Testis (tissue), 2 donors: ENCODE measurements at regions not wholly inside any gene's neighbourhood (a gene's known extent, or its start where the extent isn't known, plus 50 kb on each side); places are given as distances from the start of the nearest gene placed in this dataset.
A peak's percentile ranks its signal among the peaks of the same experiment; 100 is the strongest.

ENCODE experiments used
- DNase-seq: peaks from one replicate; pipeline ENCODE4 v3.0.0-alpha.2; 2019
- H3K27ac ChIP-seq, 2 donors: fragments of 200-600 bp; sonication (generic); one replicate each; pipeline ENCODE4 v1.5.1; 2019
- H3K27me3 ChIP-seq: fragments of 200-600 bp; sonication (generic); one replicate; pipeline ENCODE4 v1.5.1; 2019
- H3K36me3 ChIP-seq: fragments of 200-600 bp; sonication (generic); one replicate; pipeline ENCODE4 v1.5.1; 2017; ENCODE audit warnings: low read depth; ENCODE audit errors: missing control alignments
- H3K4me1 ChIP-seq: fragments of 200-600 bp; sonication (generic); one replicate; pipeline ENCODE4 v1.5.1; 2019
- H3K4me3 ChIP-seq, 2 donors: fragments of 200-600 bp; sonication (generic); one replicate each; pipeline ENCODE4 v1.5.1; 2017 to 2019
- H3K9me3 ChIP-seq: fragments of 200-600 bp; sonication (generic); one replicate; pipeline ENCODE4 v1.5.1; 2017
- CTCF ChIP-seq, 3 experiments: fragments of 450-650 bp in 2 of 3; fragments of 200-600 bp in 1 of 3; sonication (generic) in 1 of 3; IDR thresholded peaks; one replicate each; pipeline ENCODE4 v1.5.1; 2016 to 2019; ENCODE audit warnings: antibody characterized with exemption in 3 of 3, mild to moderate bottlenecking in 2 of 3, moderate library complexity in 1 of 3
- POLR2A ChIP-seq: fragments of 450-650 bp; IDR thresholded peaks from one replicate; pipeline ENCODE4 v1.6.1; 2017; ENCODE audit warnings: antibody characterized with exemption, mild to moderate bottlenecking, moderate library complexity
- WGBS, 2 donors: methylation state at CpG; one replicate each; pipeline ENCODE4 v1.1.5; 2018; 5-methylcytosine and 5-hydroxymethylcytosine counted together
- intact Hi-C: fragments of 100-400 bp; cut with DNase I; formaldehyde crosslinking; loops from one replicate; pipeline ENCODE4 v1.15.1; 2023; ENCODE audit warnings: low total_unique reads

GRCh38 chr5:37906416-37906815, 66.6 kb upstream of the GDNF start:
- intact Hi-C loops: no loop called here
- Histone ChIP-seq H3K9me3 (no peaks in the 10 kb centered on the region), H3K27ac (no peak overlapping the region), H3K36me3 (no peaks in the 10 kb centered on the region), H3K4me3 (no peak overlapping the region), H3K27me3 (no peaks in the 10 kb centered on the region), H3K4me1 (no peaks in the 10 kb centered on the region)
- 59 to 72% methylated on average over 2 of the region's 2 CpGs for WGBS, 2 donors
- DNase-seq: no peak
- TF ChIP-seq POLR2A: no peak
- no peak for TF ChIP-seq CTCF (IDR thresholded peaks at IDR 0.05)

- Histone ChIP-seq H3K4me1 (no peaks in the 10 kb centered on the region), H3K27me3 (no peaks in the 10 kb centered on the region), H3K27ac (no peak overlapping the region), H3K36me3 (no peaks in the 10 kb centered on the region), H3K9me3 (no peaks in the 10 kb centered on the region), H3K4me3 (no peak overlapping the region)
- intact Hi-C loops: no loop called here
- no peak for DNase-seq
- TF ChIP-seq POLR2A: no peak
- no peak for TF ChIP-seq CTCF (IDR thresholded peaks at IDR 0.05)
- 75 to 97% methylated on average over 3 of the region's 3 CpGs for WGBS, 2 donors
These were observed 65.4 kb upstream of the GDNF start for GRCh38 chr5:37905230-37905629.

- Histone ChIP-seq H3K4me1 (no peaks in the 10 kb centered on the region), H3K36me3 (no peaks in the 10 kb centered on the region), H3K27me3 (no peaks in the 10 kb centered on the region), H3K9me3 (no peaks in the 10 kb centered on the region), H3K4me3 (no peak overlapping the region), H3K27ac (no peak overlapping the region)
- TF ChIP-seq CTCF (IDR thresholded peaks at IDR 0.05) (no peak), POLR2A (no peak)
- intact Hi-C loops: no loop called here
- WGBS, 2 donors: 83 to 86% methylated on average over 3 of the region's 3 CpGs
- no peak for DNase-seq
These were observed 62.5 kb upstream of the GDNF start for GRCh38 chr5:37902323-37902722.

- no peaks in the 10 kb centered on the region for H3K4me1 ChIP-seq
- H3K36me3 ChIP-seq: no peaks in the 10 kb centered on the region
- DNase-seq: peak; percentile 42
- 27 to 50% methylated on average over 1 of the region's 1 CpG for WGBS, 2 donors
- TF ChIP-seq CTCF (IDR thresholded peaks at IDR 0.05) (no peak), POLR2A (no peak)
- no peaks in the 10 kb centered on the region for H3K9me3 ChIP-seq
- intact Hi-C loops: no loop called here
- H3K27me3 ChIP-seq: no peaks in the 10 kb centered on the region
- H3K27ac ChIP-seq: no peak overlapping the region
- H3K4me3 ChIP-seq: no peak overlapping the region
These were observed 60.9 kb upstream of the GDNF start for GRCh38 chr5:37900692-37901091.

- no peak for DNase-seq
- no peak overlapping the region for H3K4me3 ChIP-seq
- no peak overlapping the region for H3K27ac ChIP-seq
- H3K36me3 ChIP-seq: no peaks in the 10 kb centered on the region
- TF ChIP-seq POLR2A: no peak
- TF ChIP-seq CTCF (IDR thresholded peaks at IDR 0.05): no peak
- no peaks in the 10 kb centered on the region for H3K4me1 ChIP-seq
- no peaks in the 10 kb centered on the region for H3K27me3 ChIP-seq
- 86 to 95% methylated on average over 1 of the region's 1 CpG for WGBS, 2 donors
- intact Hi-C loops: no loop called here
- H3K9me3 ChIP-seq: no peaks in the 10 kb centered on the region
These were observed 59.2 kb upstream of the GDNF start for GRCh38 chr5:37899037-37899436.
